ENCODE measurements at regions not wholly inside any gene's neighbourhood (a gene's known extent, or its start where the extent isn't known, plus 50 kb on each side); places are given as distances from the start of the nearest gene placed in this dataset.

DNA sequence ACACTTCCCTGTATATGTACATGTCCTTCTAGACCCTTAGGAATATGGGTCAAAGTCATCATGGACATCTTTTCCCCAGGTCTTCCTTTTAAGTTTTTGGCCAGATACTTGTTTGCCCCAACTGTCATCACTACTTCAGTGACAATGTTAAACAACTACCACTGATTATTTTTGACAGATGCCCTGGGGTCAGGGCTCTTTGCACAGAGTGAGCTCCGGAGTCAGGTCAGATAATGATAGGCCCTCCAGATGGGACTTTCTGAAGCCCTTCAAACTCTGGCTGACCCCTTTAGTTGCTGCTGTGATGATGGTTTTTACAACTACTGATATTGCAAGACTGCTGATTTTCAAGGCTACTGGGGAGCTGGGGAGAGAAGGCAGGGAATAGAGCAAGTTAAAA is 449.4 kb upstream of the HS6ST1 start (continued):
- TF ChIP-seq, protein P1, sequence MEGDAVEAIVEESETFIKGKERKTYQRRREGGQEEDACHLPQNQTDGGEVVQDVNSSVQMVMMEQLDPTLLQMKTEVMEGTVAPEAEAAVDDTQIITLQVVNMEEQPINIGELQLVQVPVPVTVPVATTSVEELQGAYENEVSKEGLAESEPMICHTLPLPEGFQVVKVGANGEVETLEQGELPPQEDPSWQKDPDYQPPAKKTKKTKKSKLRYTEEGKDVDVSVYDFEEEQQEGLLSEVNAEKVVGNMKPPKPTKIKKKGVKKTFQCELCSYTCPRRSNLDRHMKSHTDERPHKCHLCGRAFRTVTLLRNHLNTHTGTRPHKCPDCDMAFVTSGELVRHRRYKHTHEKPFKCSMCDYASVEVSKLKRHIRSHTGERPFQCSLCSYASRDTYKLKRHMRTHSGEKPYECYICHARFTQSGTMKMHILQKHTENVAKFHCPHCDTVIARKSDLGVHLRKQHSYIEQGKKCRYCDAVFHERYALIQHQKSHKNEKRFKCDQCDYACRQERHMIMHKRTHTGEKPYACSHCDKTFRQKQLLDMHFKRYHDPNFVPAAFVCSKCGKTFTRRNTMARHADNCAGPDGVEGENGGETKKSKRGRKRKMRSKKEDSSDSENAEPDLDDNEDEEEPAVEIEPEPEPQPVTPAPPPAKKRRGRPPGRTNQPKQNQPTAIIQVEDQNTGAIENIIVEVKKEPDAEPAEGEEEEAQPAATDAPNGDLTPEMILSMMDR (IDR thresholded peaks at IDR 0.05; ENCODE audit: low read depth, low read length, missing input control), result no peak
- TF ChIP-seq HNF4A (conservative IDR thresholded peaks at IDR 0.05) (no peak), YY1 (IDR thresholded peaks at IDR 0.05) (no peak), HNF4G (IDR thresholded peaks at IDR 0.05) (no peak), RXRA (IDR thresholded peaks at IDR 0.05) (no peak), SP1 (IDR thresholded peaks at IDR 0.05) (no peak), GABPA (IDR thresholded peaks at IDR 0.05 in 1 of 2, conservative IDR thresholded peaks at IDR 0.05 in 1 of 2) (no peak)

DNA sequence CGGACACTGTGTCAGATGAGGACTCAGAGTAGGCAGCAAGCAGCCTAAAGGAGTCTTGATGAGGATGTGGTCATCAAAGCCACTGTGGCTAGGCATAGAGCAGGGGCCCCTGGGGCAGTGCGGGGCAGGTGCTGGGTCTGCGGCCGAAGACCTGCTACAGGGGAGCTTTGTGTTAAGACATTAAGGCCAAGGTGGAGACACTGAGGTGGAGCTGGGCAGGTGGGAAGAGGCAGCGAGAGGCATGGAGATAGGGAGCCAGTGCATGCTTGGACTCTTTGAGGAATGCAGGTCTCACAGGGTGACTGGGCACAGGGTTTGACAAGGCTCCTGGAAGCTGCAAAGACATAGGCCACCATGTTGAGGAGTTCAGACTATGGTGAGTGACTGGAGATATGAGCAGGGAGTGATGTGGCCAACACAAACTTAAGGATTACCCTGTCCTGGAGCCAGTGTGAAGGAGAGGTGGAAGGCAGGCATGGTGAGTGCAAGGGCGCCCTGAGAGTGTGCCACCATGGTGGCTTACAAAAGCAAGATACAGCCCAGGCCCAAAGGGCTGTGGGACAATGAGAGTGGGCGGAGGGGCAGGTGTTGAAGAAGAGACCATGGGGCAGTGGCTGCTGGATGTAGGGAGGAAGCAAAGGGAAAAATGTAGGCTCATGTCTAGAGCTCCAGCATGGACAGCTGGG is 450.9 kb upstream of the HS6ST1 start:
- peak; percentile 28 for DNase-seq (ENCODE audit: low spot score)
- Histone ChIP-seq H3K9me3 (ENCODE audit: control insufficient read depth in 4 of 4, low read length in 3 of 4) (no peaks in the 10 kb centered on the region), H3K27ac (ENCODE audit: low read depth in 1 of 2, low read length in 2 of 2) (no peak overlapping the region), H3K4me3 (ENCODE audit: low read depth in 1 of 3, low read length in 3 of 3) (no peak overlapping the region), H3K27me3 (ENCODE audit: control insufficient read depth in 4 of 4, insufficient read depth in 4 of 4, low read length in 3 of 4) (no peaks in the 10 kb centered on the region), H3K9ac (ENCODE audit: low read depth in 1 of 2, low read length in 2 of 2) (no peak overlapping the region), H3K4me1 (ENCODE audit: control insufficient read depth in 4 of 4, insufficient read depth in 4 of 4, low read length in 3 of 4) (no peaks in the 10 kb centered on the region), H3K36me3 (ENCODE audit: control insufficient read depth in 4 of 4, insufficient read depth in 3 of 4, low read depth in 1 of 4, low read length in 3 of 4) (no peaks in the 10 kb centered on the region)
- TF ChIP-seq, protein P2, sequence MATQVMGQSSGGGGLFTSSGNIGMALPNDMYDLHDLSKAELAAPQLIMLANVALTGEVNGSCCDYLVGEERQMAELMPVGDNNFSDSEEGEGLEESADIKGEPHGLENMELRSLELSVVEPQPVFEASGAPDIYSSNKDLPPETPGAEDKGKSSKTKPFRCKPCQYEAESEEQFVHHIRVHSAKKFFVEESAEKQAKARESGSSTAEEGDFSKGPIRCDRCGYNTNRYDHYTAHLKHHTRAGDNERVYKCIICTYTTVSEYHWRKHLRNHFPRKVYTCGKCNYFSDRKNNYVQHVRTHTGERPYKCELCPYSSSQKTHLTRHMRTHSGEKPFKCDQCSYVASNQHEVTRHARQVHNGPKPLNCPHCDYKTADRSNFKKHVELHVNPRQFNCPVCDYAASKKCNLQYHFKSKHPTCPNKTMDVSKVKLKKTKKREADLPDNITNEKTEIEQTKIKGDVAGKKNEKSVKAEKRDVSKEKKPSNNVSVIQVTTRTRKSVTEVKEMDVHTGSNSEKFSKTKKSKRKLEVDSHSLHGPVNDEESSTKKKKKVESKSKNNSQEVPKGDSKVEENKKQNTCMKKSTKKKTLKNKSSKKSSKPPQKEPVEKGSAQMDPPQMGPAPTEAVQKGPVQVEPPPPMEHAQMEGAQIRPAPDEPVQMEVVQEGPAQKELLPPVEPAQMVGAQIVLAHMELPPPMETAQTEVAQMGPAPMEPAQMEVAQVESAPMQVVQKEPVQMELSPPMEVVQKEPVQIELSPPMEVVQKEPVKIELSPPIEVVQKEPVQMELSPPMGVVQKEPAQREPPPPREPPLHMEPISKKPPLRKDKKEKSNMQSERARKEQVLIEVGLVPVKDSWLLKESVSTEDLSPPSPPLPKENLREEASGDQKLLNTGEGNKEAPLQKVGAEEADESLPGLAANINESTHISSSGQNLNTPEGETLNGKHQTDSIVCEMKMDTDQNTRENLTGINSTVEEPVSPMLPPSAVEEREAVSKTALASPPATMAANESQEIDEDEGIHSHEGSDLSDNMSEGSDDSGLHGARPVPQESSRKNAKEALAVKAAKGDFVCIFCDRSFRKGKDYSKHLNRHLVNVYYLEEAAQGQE (IDR thresholded peaks at IDR 0.05), result no peak
- WGBS, result 96% methylated on average over 7 of the region's 7 CpGs

DNA sequence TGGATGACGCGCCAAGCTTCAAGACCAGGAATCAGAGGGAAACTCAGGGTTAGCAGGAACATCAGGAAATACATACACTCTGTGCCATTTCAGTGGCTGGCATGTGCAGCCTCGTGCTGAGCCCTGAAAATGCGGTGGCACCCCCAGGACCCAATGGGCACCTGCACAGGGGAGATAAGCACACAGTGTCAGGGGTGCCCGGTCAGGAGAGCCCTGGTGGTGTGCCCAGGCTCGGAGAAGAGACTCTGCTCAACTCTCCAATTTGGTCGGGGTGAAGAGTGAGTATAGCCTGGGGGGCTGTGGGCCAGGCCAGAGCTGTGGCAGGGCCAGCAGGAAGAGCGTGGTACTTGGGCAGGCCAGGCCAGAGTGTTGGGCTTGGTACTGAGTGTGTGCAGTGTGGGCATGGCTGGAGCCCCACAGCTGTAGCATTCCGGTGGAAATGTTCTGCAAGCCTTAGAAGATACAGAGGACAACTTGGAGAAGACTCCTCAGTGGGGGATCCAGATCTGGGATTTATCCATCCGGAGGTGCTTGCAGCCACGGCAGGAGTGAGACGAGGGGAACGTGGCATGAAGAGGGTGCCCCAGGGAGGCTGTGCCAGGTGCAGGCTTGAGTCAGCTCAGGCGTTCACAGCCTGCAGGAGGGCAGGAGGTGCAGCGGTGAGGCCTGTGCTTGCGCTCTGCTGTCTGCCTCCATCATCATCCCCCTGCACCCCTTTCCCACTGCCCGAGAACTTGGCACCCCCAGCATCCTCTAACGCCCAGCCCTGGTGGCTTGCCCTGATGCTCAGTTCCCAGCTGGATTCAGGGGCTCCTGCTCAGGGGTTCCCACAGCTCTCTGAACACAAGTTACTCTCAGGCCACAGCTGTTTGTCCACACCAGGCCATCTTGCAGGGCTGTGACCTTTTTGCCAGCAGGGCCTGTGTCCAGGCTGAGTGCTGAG is 451.7 kb upstream of the HS6ST1 start:
- H3K27ac ChIP-seq (ENCODE audit: low read depth in 1 of 2, low read length in 2 of 2), result no peak overlapping the region
- TF ChIP-seq, protein P3, sequence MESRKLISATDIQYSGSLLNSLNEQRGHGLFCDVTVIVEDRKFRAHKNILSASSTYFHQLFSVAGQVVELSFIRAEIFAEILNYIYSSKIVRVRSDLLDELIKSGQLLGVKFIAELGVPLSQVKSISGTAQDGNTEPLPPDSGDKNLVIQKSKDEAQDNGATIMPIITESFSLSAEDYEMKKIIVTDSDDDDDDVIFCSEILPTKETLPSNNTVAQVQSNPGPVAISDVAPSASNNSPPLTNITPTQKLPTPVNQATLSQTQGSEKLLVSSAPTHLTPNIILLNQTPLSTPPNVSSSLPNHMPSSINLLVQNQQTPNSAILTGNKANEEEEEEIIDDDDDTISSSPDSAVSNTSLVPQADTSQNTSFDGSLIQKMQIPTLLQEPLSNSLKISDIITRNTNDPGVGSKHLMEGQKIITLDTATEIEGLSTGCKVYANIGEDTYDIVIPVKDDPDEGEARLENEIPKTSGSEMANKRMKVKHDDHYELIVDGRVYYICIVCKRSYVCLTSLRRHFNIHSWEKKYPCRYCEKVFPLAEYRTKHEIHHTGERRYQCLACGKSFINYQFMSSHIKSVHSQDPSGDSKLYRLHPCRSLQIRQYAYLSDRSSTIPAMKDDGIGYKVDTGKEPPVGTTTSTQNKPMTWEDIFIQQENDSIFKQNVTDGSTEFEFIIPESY (IDR thresholded peaks at IDR 0.05), result no peak
- TF ChIP-seq, protein P4, sequence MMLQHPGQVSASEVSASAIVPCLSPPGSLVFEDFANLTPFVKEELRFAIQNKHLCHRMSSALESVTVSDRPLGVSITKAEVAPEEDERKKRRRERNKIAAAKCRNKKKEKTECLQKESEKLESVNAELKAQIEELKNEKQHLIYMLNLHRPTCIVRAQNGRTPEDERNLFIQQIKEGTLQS (IDR thresholded peaks at IDR 0.05), result no peak
- H3K9me3 ChIP-seq (ENCODE audit: control insufficient read depth in 4 of 4, low read length in 3 of 4), result no peaks in the 10 kb centered on the region
- WGBS, result 92% methylated on average over 18 of the region's 18 CpGs
- H3K36me3 ChIP-seq (ENCODE audit: control insufficient read depth in 4 of 4, insufficient read depth in 3 of 4, low read depth in 1 of 4, low read length in 3 of 4), result no peaks in the 10 kb centered on the region
- no peaks in the 10 kb centered on the region for H3K27me3 ChIP-seq (ENCODE audit: control insufficient read depth in 4 of 4, insufficient read depth in 4 of 4, low read length in 3 of 4)
- peak; percentile 30 for DNase-seq (ENCODE audit: low spot score)
- H3K4me3 ChIP-seq (ENCODE audit: low read depth in 1 of 3, low read length in 3 of 3), result no peak overlapping the region
- no peak overlapping the region for H3K9ac ChIP-seq (ENCODE audit: low read depth in 1 of 2, low read length in 2 of 2)
- no peaks in the 10 kb centered on the region for H3K4me1 ChIP-seq (ENCODE audit: control insufficient read depth in 4 of 4, insufficient read depth in 4 of 4, low read length in 3 of 4)

All from liver (tissue), 8 donors.